Hematopoietic multipotent progenitor cell treated with erythropoietin and hydrocortisone succinate and interleukin-3 and kit ligand, for 15 days (in vitro differentiated cells): ENCODE measurements at regions not wholly inside any gene's neighbourhood (a gene's known extent, or its start where the extent isn't known, plus 50 kb on each side); places are given as distances from the start of the nearest gene placed in this dataset.
"Not testable (repeated sequence)": the region's sequence is repeated elsewhere in the genome, so short reads cannot be mapped to it uniquely, and the experiment has no call there.

Experiments
- DNase-seq: peaks from one replicate; pipeline ENCODE4 v3.0.0-alpha.2; 2015; ENCODE audit warnings: low spot score

- no peak for DNase-seq
Measured at GRCh38 chr5:122600924-122601323, 174.0 kb upstream of the SNX2 start.

GRCh38 chr5:122602700-122603099, 172.2 kb upstream of the SNX2 start:
- DNase-seq: no peak

DNA sequence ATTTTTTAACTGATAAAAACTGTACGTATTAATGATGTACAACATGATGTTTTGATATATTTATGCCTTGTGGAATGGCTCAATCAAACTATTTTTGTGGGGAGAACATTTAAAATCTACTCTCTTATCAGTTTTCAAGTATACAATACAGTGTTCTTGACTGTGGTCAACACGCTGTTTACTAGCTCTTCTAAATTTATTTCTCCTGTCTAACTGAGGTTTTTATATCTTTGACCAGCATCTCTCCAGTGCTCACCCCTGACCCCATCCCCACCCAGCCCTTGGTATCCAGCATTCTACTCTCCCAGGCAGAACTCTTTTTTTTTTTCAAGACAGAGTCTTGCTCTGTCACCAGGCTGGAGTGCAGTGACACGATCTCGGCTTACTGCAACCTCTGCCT, 169.6 kb upstream of the SNX2 start:
- no peak for DNase-seq

GRCh38 chr5:122607818-122608217, 167.1 kb upstream of the SNX2 start:
- DNase-seq: no peak

- no peak for DNase-seq
Measured at GRCh38 chr5:122608222-122608621, 166.7 kb upstream of the SNX2 start.

- DNase-seq: no peak
Measured at GRCh38 chr5:122611406-122611805, 163.5 kb upstream of the SNX2 start.

DNA sequence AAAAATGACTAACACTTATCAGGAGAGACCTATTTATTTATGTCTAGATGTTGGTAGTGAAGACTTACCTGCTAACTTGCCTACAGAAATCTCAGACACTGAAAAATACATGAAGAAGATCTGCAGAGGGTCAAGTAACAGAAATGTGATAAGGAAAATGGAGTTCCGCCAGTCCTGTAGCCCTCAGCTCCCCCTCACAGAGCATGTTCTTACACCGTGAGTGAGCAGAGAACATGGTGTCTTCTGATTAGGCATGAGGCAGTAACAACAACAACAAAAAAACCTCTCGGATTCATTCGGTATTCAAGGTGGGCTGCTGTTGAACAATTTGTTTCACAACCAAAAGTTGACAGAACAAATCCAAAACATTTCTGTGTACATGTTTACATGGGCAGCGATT, 162.0 kb upstream of the SNX2 start:
- no peak for DNase-seq

- DNase-seq: no peak
Measured at GRCh38 chr5:122615146-122615545, 159.7 kb upstream of the SNX2 start.

GRCh38 chr5:122615832-122616231, 159.0 kb upstream of the SNX2 start:
- no peak for DNase-seq

GRCh38 chr5:122618046-122618445, 156.8 kb upstream of the SNX2 start:
- DNase-seq: not testable (repeated sequence)

DNA sequence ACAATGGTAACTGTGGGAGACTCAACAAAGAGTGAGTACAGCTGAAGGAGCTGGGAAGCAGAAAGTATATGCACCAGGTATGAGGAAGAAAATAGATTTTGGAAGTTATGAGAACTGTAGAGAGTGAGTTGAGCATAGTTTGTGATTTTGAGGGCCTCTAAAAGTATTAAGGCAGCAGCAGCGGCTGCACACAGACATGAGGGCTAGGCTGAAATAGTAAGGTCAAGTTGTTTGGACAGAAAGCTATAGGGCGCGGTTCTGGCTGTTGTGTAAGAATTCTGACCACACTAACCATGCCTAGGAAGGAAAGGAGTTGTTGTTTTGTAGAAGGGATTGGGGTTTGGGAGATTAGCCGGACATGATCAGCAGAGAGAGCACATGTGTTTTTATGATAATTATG, 154.1 kb upstream of the SNX2 start:
- DNase-seq: not testable (repeated sequence)

GRCh38 chr5:122628714-122629113, 146.2 kb upstream of the SNX2 start:
- not testable (repeated sequence) for DNase-seq

- no peak for DNase-seq
Measured at GRCh38 chr5:122629121-122629677, 145.7 kb upstream of the SNX2 start.

DNA sequence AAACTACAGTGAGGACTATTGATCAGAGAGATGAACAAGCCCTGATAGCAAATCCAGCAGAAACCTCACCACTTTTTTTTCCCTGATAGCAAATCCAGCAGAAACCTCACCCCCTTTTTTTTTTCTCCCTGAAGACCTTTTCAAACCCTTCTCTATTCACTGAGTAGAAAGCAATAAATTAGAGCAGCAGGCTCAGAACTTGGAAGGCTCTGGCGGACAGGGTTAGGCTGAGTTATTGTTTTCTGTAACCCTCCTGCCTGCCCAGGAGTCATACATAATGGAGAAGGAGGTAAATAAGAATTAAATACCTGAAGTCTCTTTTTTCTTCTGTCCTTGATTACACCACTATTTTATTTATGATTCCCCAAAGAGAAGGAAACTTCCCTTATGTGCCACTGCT, 136.3 kb upstream of the SNX2 start:
- no peak for DNase-seq

GRCh38 chr5:122639033-122639432, 135.8 kb upstream of the SNX2 start:
- DNase-seq: no peak

DNA sequence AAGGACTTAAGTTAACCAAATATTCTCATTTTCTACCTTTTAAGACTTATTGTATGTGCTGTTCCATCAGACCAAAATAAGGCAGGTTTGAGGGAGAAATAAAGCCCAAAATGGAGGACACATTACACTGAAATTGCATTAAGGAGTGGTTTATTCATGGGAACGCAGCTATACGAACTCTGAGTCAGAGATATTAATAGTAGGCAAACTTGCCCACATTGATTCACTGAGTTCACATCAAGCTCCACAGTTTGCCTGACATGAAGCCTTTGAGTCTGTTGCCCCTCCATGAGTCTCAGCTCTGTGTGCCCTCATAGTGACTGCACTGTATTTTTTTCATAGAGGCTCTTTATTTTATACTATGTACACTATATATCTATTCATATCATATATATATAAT, 135.0 kb upstream of the SNX2 start:
- DNase-seq: no peak

- no peak for DNase-seq
Measured at GRCh38 chr5:122649080-122649479, 125.8 kb upstream of the SNX2 start.

DNA sequence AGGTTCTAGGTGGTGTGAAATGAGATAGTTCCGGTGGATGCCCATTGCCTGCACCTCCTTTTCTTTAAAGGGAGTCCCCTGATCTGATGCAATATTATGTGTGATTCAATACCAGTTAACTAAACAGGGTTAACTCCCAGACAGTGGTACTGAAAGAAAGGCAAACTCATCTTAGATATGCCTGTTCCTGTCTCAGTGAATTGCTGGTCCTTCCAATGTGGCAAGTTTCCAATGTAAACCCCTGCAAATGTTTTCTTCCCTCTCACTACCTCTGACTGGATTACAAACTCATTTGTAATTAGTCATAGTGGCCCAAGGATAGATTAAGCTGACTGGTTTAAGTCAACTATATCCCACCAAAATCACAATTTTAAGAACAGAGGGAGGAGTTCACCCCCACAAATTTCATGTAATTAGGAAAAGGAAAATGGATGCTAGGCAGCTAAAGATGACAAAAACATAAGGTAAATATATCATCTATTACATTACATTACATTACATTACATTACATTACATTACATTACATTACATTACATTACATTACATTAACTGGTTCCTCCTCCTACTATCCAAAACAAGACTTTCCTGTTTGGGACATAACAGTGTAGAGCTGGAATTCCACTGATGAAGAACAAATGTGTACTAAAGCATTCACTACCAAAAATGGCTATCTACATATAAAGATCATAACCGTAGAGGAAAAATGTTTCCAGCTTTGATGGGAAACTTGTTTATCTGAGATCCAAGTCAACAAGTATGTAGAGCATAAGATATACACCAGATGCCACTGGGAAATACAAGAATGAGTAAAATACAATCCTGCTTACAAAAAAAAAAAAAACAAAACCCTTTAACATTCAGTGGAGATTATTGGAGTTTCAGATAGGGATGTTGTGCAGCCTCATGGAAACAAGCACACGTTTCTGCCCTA, 121.5 kb upstream of the SNX2 start:
- no peak for DNase-seq

GRCh38 chr5:122656160-122656559, 118.7 kb upstream of the SNX2 start:
- DNase-seq: no peak

GRCh38 chr5:122656577-122656976, 118.3 kb upstream of the SNX2 start:
- DNase-seq: no peak

- DNase-seq: no peak
Measured at GRCh38 chr5:122661496-122662180, 113.2 kb upstream of the SNX2 start.

DNA sequence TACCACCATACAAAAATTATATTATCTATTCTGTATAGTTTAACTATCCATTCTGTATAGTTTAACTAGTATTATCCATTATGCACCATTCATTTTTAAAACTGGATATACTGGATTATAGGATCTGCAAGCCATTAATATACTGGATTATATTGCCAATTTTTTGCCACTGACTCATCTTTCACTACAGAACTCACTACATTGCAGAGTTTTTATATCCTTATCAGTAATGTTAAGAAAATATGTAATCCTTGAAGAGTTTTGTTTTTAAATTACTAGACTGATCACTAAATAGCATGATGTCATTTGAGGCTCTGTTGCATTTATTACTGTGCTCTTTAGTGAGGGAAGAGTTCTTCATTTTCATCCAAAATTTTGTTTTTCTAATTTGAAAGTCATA, 109.8 kb upstream of the SNX2 start:
- no peak for DNase-seq

DNA sequence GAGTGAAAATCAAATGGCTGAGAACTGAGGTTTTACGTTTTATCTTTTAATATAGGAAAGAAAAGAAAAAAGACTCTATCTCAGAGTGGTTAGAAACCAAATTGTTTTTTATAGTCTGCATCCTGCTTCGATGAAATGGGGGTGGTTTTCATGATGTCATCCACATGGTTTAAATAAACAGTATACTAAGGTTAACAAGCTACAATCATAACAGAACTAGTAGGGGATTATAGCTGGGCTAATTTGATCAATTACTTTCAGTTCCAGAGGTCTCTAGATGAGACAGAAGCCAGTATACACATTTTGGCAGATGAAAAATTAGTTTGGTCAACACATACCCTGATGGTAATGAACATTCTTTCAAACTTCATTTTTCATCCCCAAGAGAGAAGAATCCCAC, 106.3 kb upstream of the SNX2 start:
- no peak for DNase-seq
